D721Med (cell line): ENCODE measurements at regions not wholly inside any gene's neighbourhood (a gene's known extent, or its start where the extent isn't known, plus 50 kb on each side); places are given as distances from the start of the nearest gene placed in this dataset.
"Not testable (repeated sequence)": the region's sequence is repeated elsewhere in the genome, so short reads cannot be mapped to it uniquely, and the experiment has no call there.

Source experiments
- DNase-seq: peaks from one replicate; pipeline ENCODE4 v3.0.0; 2011; ENCODE audit warnings: low spot score; ENCODE audit not compliant: insufficient read length
- FAIRE-seq: peaks from 2 replicates; lab custom pipeline; 2011; peaks lifted over from hg19 to GRCh38; lab: Jason Lieb, UNC
- TF ChIP-seq, protein P1 (sequence below): IDR thresholded peaks from 2 replicates; pipeline ENCODE4 v1.5.1; 2012; ENCODE audit warnings: mild to moderate bottlenecking, control low read depth; ENCODE audit not compliant: insufficient read depth; ENCODE audit errors: missing control alignments

DNA sequence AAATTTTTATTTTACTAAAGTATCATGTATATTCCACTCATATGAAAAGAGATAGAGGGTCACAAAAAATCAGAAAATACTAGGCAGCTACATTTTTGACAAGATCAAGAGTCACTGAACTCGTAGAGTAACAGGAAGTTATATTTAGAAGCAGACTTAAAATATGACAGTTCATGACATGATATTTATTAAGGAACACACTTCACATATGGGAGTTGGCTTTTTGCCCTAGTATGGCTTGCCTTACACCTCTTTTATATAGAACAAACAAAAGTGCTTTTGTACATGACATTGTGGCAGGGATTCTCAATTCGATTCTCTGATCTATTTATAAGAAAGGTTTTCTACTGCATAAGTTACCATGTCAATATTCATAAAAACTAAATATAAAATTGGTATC, 80.1 kb upstream of the GBE1 start:
- DNase-seq (no peak), FAIRE-seq (no peak)
- TF ChIP-seq, protein P1, sequence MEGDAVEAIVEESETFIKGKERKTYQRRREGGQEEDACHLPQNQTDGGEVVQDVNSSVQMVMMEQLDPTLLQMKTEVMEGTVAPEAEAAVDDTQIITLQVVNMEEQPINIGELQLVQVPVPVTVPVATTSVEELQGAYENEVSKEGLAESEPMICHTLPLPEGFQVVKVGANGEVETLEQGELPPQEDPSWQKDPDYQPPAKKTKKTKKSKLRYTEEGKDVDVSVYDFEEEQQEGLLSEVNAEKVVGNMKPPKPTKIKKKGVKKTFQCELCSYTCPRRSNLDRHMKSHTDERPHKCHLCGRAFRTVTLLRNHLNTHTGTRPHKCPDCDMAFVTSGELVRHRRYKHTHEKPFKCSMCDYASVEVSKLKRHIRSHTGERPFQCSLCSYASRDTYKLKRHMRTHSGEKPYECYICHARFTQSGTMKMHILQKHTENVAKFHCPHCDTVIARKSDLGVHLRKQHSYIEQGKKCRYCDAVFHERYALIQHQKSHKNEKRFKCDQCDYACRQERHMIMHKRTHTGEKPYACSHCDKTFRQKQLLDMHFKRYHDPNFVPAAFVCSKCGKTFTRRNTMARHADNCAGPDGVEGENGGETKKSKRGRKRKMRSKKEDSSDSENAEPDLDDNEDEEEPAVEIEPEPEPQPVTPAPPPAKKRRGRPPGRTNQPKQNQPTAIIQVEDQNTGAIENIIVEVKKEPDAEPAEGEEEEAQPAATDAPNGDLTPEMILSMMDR, result no peak

DNA sequence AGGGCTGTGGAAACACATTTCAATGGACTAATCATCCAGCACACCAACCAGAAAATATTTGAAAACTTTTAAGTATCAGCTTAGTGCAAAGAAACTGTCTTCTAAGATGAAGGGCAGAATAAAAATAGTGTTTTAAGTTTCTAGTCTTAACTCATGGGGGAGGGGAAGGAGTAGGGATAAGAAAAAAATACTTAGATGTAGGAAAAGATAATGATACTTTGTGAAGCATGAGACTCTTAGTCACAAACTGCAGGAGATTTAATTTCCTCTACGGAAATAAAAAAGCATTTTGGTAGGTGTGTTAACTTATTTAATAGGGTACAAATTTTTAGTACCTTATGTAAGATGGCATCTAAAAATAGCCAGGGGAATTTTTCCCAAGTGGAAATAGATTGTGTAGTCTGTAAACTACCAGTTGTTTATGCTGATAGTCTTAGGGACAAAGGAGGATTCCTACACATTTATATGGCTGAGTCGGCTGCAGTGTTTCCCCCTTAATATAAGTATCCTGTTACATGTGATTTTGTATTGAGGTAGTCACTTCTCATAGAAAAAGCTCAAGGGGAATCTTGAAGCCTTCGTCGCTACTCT, 78.2 kb upstream of the GBE1 start:
- DNase-seq (no peak), FAIRE-seq (no peak)
- TF ChIP-seq, protein P1, result no peak

DNA sequence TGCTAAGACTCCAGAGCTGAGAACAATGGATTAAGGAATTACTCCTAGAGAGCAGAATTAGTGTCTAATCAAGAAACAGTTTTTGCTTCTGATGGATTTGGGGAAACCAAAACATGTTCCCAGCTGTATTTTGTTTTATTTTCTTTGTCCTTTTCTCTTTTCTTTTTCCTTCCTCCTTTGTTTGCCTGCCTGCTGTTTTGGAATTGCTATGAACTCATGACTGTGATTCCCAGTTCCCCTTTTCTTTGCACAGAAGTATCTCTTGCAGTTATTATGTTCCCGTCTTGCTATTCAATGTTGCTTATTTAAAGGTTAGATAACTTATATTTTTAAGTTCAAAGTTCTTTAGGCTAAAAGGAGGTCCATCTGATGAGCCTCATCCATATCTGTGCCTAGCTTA, 77.0 kb upstream of the GBE1 start:
- DNase-seq (no peak), FAIRE-seq (no peak)
- TF ChIP-seq, protein P1, result no peak

DNA sequence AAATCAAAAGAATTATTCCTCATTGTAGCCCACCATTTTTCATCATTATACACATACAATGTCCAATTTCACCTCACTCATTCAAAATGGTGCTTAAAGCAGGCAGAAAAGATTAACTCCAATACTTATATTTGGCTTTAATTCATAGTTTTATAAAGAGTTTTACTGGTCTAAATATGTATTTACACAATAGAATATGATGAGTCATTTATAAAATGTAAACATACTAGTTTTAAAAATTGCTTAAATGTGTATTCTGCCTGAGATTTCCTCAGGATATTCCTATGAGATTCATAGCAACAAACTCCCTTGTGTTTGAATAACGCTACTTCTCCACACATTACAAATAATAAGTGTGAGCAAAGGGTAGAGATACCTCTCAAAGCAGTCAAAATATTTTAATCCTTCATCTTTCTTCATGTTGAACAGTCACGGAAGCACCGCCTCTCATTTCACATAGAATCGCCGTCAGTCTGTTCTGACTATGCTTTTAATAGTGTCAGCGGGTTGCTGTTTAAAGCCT, 75.7 kb upstream of the GBE1 start:
- TF ChIP-seq, protein P1, result no peak
- DNase-seq, result no peak
- FAIRE-seq, result no peak

DNA sequence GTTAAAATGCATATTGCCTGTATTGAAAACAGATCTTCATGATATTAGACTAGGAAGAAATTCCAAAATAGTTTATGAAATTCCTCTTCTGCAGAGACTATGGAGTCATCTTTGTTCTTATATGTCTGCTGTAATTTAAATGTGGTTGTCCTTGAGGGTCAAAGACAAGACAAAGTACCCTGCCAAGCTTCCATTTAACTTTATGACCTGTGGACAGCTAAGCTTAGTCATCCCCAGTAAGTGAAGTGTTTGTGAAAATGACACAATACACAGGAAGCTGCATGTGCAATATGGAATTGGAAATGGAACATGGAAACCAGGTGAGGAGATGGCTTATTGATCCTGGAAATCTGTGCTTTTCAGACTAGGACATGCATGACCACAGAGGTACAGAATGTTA, 68.5 kb upstream of the GBE1 start:
- TF ChIP-seq, protein P1, result no peak
- DNase-seq (no peak), FAIRE-seq (no peak)

DNA sequence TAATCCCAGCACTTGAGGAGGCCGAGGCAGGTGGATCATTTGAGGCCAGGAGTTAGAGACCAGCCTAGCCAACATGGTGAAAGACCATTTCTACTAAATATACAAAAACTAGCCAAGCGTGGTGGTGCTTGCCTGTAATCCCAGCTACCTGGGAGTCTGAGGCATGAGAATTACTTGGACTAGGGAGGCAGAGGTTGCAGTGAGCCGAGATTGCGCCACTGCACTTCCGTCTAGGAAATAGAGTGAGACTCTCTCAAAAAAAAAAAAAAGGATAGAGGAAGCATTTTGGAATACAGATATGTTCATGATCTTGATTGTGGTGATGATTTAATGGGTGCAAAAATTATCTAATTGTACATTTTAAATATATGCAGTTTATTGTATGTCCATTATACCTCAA, 67.8 kb upstream of the GBE1 start:
- not testable (repeated sequence) for FAIRE-seq, DNase-seq

DNA sequence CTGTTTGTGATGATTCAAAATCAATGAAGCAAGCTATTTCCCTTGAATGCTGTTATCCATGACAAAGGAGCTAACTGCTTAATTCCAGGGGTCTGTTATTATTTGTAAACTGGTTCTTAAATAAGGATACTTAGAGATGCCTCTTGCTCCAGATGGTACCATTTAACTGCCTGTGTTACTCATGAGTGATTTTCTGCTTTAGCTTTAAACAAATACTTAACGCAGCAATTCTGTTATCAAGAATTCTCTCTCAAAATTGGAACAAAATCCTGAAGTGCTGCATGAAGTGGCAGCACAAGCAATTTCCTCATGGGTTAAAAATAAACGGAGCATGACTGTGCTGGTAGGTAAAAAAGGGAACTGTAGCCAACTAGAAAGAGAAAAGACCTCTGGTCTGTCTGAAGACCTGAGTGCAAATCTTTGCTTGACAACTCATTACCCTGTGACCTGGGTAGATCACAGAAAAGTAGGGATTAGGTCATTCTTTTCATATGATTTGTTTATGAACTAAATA, 62.5 kb upstream of the GBE1 start:
- DNase-seq (no peak), FAIRE-seq (no peak)
- TF ChIP-seq, protein P1, result no peak
